A549 (cell line): ENCODE measurements at regions not wholly inside any gene's neighbourhood (a gene's known extent, or its start where the extent isn't known, plus 50 kb on each side); places are given as distances from the start of the nearest gene placed in this dataset.

Source experiments
- MAZ ChIP-seq: fragments of 150-350 bp; IDR thresholded peaks from 2 replicates; pipeline ENCODE4 v1.6.1; 2014; ENCODE audit warnings: antibody characterized with exemption, low read depth, low read length, borderline replicate concordance
- TF ChIP-seq, protein P1 (sequence below): fragments of >200 bp; sonication (Bioruptor Twin); formaldehyde crosslinking; IDR thresholded peaks from 3 replicates; pipeline ENCODE4 v1.5.1; 2016

DNA sequence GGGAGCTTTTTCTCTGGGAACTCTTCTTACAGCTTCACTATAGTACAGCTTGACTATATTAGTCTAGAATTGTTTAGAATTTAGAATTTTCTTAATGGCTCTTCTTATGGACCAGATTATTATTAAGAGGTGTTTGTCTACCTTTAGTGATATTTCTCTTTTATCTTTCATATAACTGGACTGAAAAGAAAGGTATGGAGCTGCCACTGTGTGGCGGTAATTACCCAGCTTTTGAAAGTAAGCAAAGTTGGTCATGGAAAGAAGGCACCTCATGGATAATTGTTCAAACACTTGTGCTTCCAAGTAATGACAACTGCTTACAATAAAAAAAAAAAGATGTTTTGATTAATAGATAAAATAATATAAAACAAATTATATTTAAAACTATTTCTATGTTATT, 1112.5 kb downstream of the TECRL start:
- TF ChIP-seq, protein P1, sequence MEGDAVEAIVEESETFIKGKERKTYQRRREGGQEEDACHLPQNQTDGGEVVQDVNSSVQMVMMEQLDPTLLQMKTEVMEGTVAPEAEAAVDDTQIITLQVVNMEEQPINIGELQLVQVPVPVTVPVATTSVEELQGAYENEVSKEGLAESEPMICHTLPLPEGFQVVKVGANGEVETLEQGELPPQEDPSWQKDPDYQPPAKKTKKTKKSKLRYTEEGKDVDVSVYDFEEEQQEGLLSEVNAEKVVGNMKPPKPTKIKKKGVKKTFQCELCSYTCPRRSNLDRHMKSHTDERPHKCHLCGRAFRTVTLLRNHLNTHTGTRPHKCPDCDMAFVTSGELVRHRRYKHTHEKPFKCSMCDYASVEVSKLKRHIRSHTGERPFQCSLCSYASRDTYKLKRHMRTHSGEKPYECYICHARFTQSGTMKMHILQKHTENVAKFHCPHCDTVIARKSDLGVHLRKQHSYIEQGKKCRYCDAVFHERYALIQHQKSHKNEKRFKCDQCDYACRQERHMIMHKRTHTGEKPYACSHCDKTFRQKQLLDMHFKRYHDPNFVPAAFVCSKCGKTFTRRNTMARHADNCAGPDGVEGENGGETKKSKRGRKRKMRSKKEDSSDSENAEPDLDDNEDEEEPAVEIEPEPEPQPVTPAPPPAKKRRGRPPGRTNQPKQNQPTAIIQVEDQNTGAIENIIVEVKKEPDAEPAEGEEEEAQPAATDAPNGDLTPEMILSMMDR: no peak
- no peak for TF ChIP-seq MAZ
